ENCODE measurements at regions not wholly inside any gene's neighbourhood (a gene's known extent, or its start where the extent isn't known, plus 50 kb on each side); places are given as distances from the start of the nearest gene placed in this dataset.

DNA sequence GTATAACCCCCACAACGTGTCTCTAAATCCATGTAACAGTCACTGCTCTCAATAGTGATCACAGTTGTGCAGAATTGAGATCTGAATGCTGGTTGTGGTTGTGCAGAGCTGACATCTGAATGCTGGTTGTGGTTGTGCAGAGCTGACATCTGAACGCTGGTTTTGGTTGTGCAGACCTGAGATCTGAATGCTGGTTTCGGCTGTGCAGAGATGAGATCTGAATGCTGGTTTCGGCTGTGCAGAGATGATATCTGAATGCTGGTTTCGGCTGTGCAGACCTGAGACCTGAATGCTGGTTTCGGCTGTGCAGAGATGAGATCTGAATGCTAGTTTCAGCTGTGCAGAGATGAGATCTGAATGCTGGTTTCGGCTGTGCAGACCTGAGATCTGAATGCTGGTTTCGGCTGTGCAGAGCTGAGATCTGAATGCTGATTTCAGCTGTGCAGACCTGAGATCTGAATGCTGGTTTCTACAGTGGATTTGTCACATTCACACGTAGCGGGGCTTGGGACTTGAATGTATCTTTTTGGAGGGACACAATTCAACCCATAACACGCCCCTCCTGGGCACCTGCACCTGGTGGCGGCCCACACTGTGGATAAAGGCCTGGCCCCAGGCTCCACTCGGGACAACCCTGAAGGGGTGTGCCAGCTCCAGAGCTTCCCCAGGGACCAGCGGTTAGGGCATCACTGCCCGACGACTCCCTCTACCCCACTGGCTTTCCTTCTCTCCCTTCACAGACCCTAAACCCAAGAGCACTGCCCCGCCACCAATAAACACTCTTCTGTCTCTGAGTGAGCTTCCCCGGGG lies 51.1 kb upstream of the SLC66A3 start:
- no peak for DNase-seq

DNA sequence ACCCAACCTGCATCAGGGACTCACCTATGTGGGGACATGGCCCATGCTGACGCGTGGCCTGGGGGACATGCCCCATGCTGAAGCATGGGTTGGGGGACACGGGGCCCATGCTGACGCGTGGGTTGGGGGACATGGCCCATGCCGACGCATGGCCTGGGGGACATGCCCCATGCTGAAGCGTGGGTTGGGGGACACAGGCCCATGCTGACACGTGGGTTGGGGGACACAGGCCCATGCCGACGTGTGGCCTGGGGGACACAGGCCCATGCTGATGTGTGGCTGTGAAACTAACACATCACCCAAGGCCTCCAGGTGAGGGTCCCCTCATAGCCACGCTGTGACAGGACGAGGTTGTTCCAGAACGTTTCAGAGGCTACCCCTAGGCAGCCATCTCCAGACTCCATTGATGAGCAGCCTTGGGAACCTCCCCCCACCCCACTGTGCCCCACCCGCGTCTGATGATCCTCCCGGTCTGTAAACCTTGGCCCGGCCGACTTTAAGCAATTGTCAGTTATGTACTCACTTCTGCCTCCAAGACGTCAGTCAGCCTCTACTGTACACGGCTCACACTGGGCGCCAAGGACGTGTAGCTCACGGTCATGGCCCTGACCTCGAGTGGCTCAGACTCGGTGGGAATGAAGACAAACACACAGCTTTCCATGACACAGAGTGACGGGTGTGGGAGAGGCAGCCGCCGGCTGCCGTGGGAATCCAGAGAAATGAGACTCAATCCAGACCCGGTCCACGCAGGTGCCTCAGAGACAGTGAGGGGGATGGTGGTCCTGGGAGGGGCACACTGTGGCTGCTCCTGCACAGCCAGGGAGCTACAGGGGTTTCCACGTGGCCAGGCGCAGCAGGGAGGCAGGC lies 50.2 kb upstream of the SLC66A3 start:
- no peak for DNase-seq
